H9 (cell line): ENCODE measurements at regions not wholly inside any gene's neighbourhood (a gene's known extent, or its start where the extent isn't known, plus 50 kb on each side); places are given as distances from the start of the nearest gene placed in this dataset.
A peak's percentile ranks its signal among the peaks of the same experiment; 100 is the strongest.

Experiments
- DNase-seq: peaks from one replicate; pipeline ENCODE4 v3.0.0-alpha.2; 2017
- H2AFZ ChIP-seq: one replicate; pipeline ENCODE4 v1.6.1; 2013; ENCODE audit warnings: mild to moderate bottlenecking, low read length, control low read depth, moderate library complexity
- H2AK5ac ChIP-seq: 2 replicates; pipeline ENCODE4 v1.6.1; 2013; ENCODE audit warnings: low read length, control low read depth, mixed read lengths; ENCODE audit not compliant: insufficient read length
- H2BK120ac ChIP-seq: one replicate; pipeline ENCODE4 v1.6.1; 2013; ENCODE audit warnings: low read depth, mild to moderate bottlenecking, low read length, control low read depth, inconsistent platforms; ENCODE audit not compliant: poor library complexity, severe bottlenecking
- H2BK12ac ChIP-seq: 2 replicates; pipeline ENCODE4 v1.6.1; 2013; ENCODE audit warnings: low read length, control low read depth, mixed read lengths, low read depth; ENCODE audit not compliant: insufficient read length
- H2BK15ac ChIP-seq: 2 replicates; pipeline ENCODE4 v1.6.1; 2013; ENCODE audit warnings: low read depth, low read length, control low read depth
- H2BK20ac ChIP-seq: one replicate; pipeline ENCODE4 v1.6.1; 2013; ENCODE audit warnings: low read depth, mild to moderate bottlenecking, low read length, control low read depth, inconsistent platforms; ENCODE audit not compliant: poor library complexity, severe bottlenecking
- H2BK5ac ChIP-seq: 2 replicates; pipeline ENCODE4 v1.6.1; 2013; ENCODE audit warnings: low read length, control low read depth, mixed read lengths; ENCODE audit not compliant: insufficient read length
- H3K14ac ChIP-seq: 2 replicates; pipeline ENCODE4 v1.6.1; 2013; ENCODE audit warnings: low read length, control low read depth; ENCODE audit not compliant: insufficient read depth
- H3K18ac ChIP-seq: 2 replicates; pipeline ENCODE4 v1.6.1; 2013; ENCODE audit warnings: low read depth, mild to moderate bottlenecking, mixed read lengths, low read length, control low read depth; ENCODE audit not compliant: insufficient read length
- H3K23ac ChIP-seq: 2 replicates; pipeline ENCODE4 v1.6.1; 2013; ENCODE audit warnings: low read length, control low read depth, mixed read lengths, low read depth; ENCODE audit not compliant: insufficient read length
- H3K23me2 ChIP-seq: 2 replicates; pipeline ENCODE4 v1.6.1; 2013; ENCODE audit warnings: low read depth, mild to moderate bottlenecking, mixed read lengths, low read length, control low read depth; ENCODE audit not compliant: insufficient read length, poor library complexity, severe bottlenecking
- H3K27ac ChIP-seq: 2 replicates; pipeline ENCODE4 v1.5.1; 2013; ENCODE audit warnings: low read length, control low read depth, mixed read lengths, low read depth; ENCODE audit not compliant: insufficient read length
- H3K27me3 ChIP-seq: 2 replicates; pipeline ENCODE4 v1.6.1; 2013; ENCODE audit warnings: low read length, control low read depth, inconsistent platforms; ENCODE audit not compliant: insufficient read depth
- H3K4ac ChIP-seq: 2 replicates; pipeline ENCODE4 v1.6.1; 2013; ENCODE audit warnings: low read depth, mild to moderate bottlenecking, control low read depth, inconsistent platforms, low read length, moderate library complexity
- H3K4me1 ChIP-seq: 2 replicates; pipeline ENCODE4 v1.6.1; 2013; ENCODE audit warnings: low read length, control low read depth, inconsistent platforms; ENCODE audit not compliant: insufficient read depth
- H3K4me2 ChIP-seq: 2 replicates; pipeline ENCODE4 v1.6.1; 2013; ENCODE audit warnings: low read length, control low read depth, mixed read lengths; ENCODE audit not compliant: insufficient read length, insufficient read depth
- H3K56ac ChIP-seq: 2 replicates; pipeline ENCODE4 v1.6.1; 2013; ENCODE audit warnings: low read depth, mild to moderate bottlenecking, mixed read lengths, low read length, control low read depth; ENCODE audit not compliant: insufficient read length
- H3K79me1 ChIP-seq: 2 replicates; pipeline ENCODE4 v1.6.1; 2013; ENCODE audit warnings: low read depth, mild to moderate bottlenecking, moderate library complexity, low read length, control low read depth, inconsistent platforms; ENCODE audit not compliant: insufficient read depth, poor library complexity, severe bottlenecking
- H3K79me2 ChIP-seq: 2 replicates; pipeline ENCODE4 v1.6.1; 2013; ENCODE audit warnings: low read length, control low read depth, inconsistent platforms; ENCODE audit not compliant: insufficient read depth
- H3K9ac ChIP-seq: 2 replicates; pipeline ENCODE4 v1.6.1; 2013; ENCODE audit warnings: low read length, control low read depth, mixed read lengths; ENCODE audit not compliant: insufficient read length; ENCODE audit errors: extremely low read depth
- H3K9me3 ChIP-seq: one replicate; pipeline ENCODE4 v1.6.1; 2013; ENCODE audit warnings: low read depth, low read length, inconsistent platforms; ENCODE audit not compliant: control insufficient read depth
- H3T11ph ChIP-seq: one replicate; pipeline ENCODE4 v1.6.1; 2013; ENCODE audit warnings: mild to moderate bottlenecking, low read length, control low read depth, inconsistent platforms
- H4K20me1 ChIP-seq: one replicate; pipeline ENCODE4 v1.6.1; 2013; ENCODE audit not compliant: control insufficient read depth, insufficient read length, insufficient read depth
- H4K5ac ChIP-seq: 2 replicates; pipeline ENCODE4 v1.6.1; 2013; ENCODE audit warnings: low read depth, mild to moderate bottlenecking, mixed read lengths, low read length, control low read depth; ENCODE audit not compliant: insufficient read length
- H4K8ac ChIP-seq: replicated peaks from 2 replicates; pipeline ENCODE4 v1.6.1; 2013; ENCODE audit warnings: low read length, control low read depth, mixed read lengths, low read depth; ENCODE audit not compliant: insufficient read length
- H4K91ac ChIP-seq: 2 replicates; pipeline ENCODE4 v1.6.1; 2013; ENCODE audit warnings: low read depth, mild to moderate bottlenecking, moderate library complexity, mixed read lengths, low read length, control low read depth; ENCODE audit not compliant: insufficient read length
- H3K27ac Mint-ChIP-seq, 3 experiments: 2 replicates in 2 of 3; 3 replicates in 1 of 3; pipeline ENCODE4 v1.8.0; 2020 to 2021; ENCODE audit warnings: mixed read lengths in 3 of 3, mild to moderate bottlenecking in 1 of 3, moderate library complexity in 1 of 3
- H3K27me3 Mint-ChIP-seq: 2 replicates; pipeline ENCODE4 v1.8.0; 2021; ENCODE audit warnings: low read depth, mild to moderate bottlenecking, moderate library complexity, mixed read lengths
- H3K36me3 Mint-ChIP-seq, 3 experiments: 2 replicates in 2 of 3; 3 replicates in 1 of 3; pipeline ENCODE4 v1.8.0; 2020 to 2021; ENCODE audit warnings: low read depth in 3 of 3, mixed read lengths in 3 of 3; ENCODE audit not compliant: insufficient read depth in 1 of 3
- H3K4me1 Mint-ChIP-seq, 2 experiments: 2 replicates each; pipeline ENCODE4 v1.8.0; 2020; ENCODE audit warnings: mixed read lengths in 2 of 2
- H3K4me3 Mint-ChIP-seq, 2 experiments: 2 replicates in 1 of 2; 3 replicates in 1 of 2; pipeline ENCODE4 v1.8.0; 2020 to 2021; ENCODE audit warnings: mild to moderate bottlenecking in 2 of 2, mixed read lengths in 2 of 2, moderate library complexity in 1 of 2
- H3K9me3 Mint-ChIP-seq, 2 experiments: 2 replicates in 1 of 2; 3 replicates in 1 of 2; pipeline ENCODE4 v1.8.0; 2020; ENCODE audit warnings: mild to moderate bottlenecking in 2 of 2, mixed read lengths in 2 of 2, moderate library complexity in 1 of 2
- WGBS: extraction: QIAGEN DNeasy Blood & Tissue Kit; methylation state at CpG from one replicate; pipeline ENCODE4 v1.1.7; 2013; ENCODE audit warnings: missing lambda C conversion rate, low lambda C conversion rate, mixed read lengths; ENCODE audit not compliant: insufficient read length; ENCODE audit errors: extremely low coverage; 5-methylcytosine and 5-hydroxymethylcytosine counted together
- TF ChIP-seq, protein P1 (sequence below): fragments of 200-600 bp; sonication (generic); conservative IDR thresholded peaks from 3 replicates; pipeline ENCODE4 v1.8.0; 2021; ENCODE audit warnings: antibody characterized with exemption, mild to moderate bottlenecking

- TF ChIP-seq, protein P1, sequence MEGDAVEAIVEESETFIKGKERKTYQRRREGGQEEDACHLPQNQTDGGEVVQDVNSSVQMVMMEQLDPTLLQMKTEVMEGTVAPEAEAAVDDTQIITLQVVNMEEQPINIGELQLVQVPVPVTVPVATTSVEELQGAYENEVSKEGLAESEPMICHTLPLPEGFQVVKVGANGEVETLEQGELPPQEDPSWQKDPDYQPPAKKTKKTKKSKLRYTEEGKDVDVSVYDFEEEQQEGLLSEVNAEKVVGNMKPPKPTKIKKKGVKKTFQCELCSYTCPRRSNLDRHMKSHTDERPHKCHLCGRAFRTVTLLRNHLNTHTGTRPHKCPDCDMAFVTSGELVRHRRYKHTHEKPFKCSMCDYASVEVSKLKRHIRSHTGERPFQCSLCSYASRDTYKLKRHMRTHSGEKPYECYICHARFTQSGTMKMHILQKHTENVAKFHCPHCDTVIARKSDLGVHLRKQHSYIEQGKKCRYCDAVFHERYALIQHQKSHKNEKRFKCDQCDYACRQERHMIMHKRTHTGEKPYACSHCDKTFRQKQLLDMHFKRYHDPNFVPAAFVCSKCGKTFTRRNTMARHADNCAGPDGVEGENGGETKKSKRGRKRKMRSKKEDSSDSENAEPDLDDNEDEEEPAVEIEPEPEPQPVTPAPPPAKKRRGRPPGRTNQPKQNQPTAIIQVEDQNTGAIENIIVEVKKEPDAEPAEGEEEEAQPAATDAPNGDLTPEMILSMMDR = no peak
- Histone ChIP-seq H3K18ac (no peak overlapping the region), H3K79me1 (no peaks in the 10 kb centered on the region), H3K23me2 (peaks cover 3% of the 10 kb centered on the region), H3K14ac (no peak overlapping the region), H3K27me3 (no peaks in the 10 kb centered on the region), H3K79me2 (no peaks in the 10 kb centered on the region), H3K56ac (no peak overlapping the region), H3K27ac (no peak overlapping the region), H4K20me1 (no peaks in the 10 kb centered on the region), H2AK5ac (no peak overlapping the region), H2BK20ac (no peak overlapping the region), H3K4me2 (no peak overlapping the region), H3K9ac (no peak overlapping the region), H2AFZ (no peak overlapping the region), H4K8ac (no peak overlapping the region), H3K23ac (no peak overlapping the region), H2BK5ac (no peak overlapping the region), H3K9me3 (no peaks in the 10 kb centered on the region), H2BK15ac (no peak overlapping the region), H3K4ac (no peak overlapping the region), H2BK120ac (no peak overlapping the region), H3T11ph (no peak overlapping the region), H3K4me1 (peaks cover 8% of the 10 kb centered on the region), H2BK12ac (no peak overlapping the region), H4K5ac (no peak overlapping the region), H4K91ac (no peak overlapping the region)
- peaks cover 8% of the 10 kb centered on the region for H3K27me3 Mint-ChIP-seq
- H3K4me1 Mint-ChIP-seq = peaks cover 40 to 47% of the 10 kb centered on the region in 2 experiments
- H3K4me3 Mint-ChIP-seq = peak overlapping the region in 1 of 2 experiments; percentile 19; a peak in 2 of 5 replicates
- no peak for DNase-seq
- no CpG with 5 or more reads among the region's 12 CpGs for WGBS
- peaks cover 0 to under 1% (median 0%) of the 10 kb centered on the region in 3 experiments; a peak in 1 of 7 replicates for H3K36me3 Mint-ChIP-seq
- H3K9me3 Mint-ChIP-seq = no peaks in the 10 kb centered on the region; a peak in 1 of 5 replicates
- peak overlapping the region in 2 of 3 experiments; percentile 78 to 86; a peak in 4 of 7 replicates for H3K27ac Mint-ChIP-seq
These were observed 50.4 kb upstream of the LARS2 start for GRCh38 chr3:45337839-45338470.
